ENCODE measurements at regions not wholly inside any gene's neighbourhood (a gene's known extent, or its start where the extent isn't known, plus 50 kb on each side); places are given as distances from the start of the nearest gene placed in this dataset.
"Not testable (repeated sequence)": the region's sequence is repeated elsewhere in the genome, so short reads cannot be mapped to it uniquely, and the experiment has no call there.

DNA sequence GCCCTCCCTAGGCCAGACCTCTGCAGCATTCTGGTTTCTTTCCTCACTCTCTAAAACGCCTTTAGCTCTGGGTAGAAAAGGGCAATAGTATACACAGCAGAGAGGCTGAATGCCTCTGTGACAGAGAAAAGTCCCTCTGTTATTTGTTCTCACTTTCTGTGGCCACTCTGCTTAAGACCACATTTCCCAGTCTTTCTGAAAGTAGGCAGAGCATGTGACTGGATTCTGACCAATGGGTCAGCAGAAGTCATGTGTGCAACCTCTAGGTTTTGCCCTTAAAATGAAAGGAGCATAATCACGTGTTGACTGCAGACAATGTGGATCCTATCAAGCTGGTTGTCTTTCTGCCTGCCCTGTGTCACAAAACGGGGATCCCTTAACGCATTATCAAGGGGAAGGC lies 79.7 kb upstream of the MARK1 start:
- Histone ChIP-seq H3K9me3 (peaks cover 0 to 8% (median 0%) of the 10 kb centered on the region in 4 donors), H3K27ac (no peak overlapping the region), H3K36me3 (no peaks in the 10 kb centered on the region), H3K4me1 (no peaks in the 10 kb centered on the region), H3K27me3 (no peaks in the 10 kb centered on the region), H3K4me3 (no peak overlapping the region)
- TF ChIP-seq EP300 (IDR thresholded peaks at IDR 0.05) = no peak
- no peak for TF ChIP-seq POLR2AphosphoS5 (IDR thresholded peaks at IDR 0.05)
- TF ChIP-seq, protein P1, sequence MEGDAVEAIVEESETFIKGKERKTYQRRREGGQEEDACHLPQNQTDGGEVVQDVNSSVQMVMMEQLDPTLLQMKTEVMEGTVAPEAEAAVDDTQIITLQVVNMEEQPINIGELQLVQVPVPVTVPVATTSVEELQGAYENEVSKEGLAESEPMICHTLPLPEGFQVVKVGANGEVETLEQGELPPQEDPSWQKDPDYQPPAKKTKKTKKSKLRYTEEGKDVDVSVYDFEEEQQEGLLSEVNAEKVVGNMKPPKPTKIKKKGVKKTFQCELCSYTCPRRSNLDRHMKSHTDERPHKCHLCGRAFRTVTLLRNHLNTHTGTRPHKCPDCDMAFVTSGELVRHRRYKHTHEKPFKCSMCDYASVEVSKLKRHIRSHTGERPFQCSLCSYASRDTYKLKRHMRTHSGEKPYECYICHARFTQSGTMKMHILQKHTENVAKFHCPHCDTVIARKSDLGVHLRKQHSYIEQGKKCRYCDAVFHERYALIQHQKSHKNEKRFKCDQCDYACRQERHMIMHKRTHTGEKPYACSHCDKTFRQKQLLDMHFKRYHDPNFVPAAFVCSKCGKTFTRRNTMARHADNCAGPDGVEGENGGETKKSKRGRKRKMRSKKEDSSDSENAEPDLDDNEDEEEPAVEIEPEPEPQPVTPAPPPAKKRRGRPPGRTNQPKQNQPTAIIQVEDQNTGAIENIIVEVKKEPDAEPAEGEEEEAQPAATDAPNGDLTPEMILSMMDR (IDR thresholded peaks at IDR 0.05) = no peak
- TF ChIP-seq POLR2A (IDR thresholded peaks at IDR 0.05) = no peak
- 76 to 78% methylated on average over 4 of the region's 4 CpGs for WGBS, 2 donors
- ATAC-seq (ENCODE audit: low FRiP score in 2 of 2) (no peak), DNase-seq (no peak)

DNA sequence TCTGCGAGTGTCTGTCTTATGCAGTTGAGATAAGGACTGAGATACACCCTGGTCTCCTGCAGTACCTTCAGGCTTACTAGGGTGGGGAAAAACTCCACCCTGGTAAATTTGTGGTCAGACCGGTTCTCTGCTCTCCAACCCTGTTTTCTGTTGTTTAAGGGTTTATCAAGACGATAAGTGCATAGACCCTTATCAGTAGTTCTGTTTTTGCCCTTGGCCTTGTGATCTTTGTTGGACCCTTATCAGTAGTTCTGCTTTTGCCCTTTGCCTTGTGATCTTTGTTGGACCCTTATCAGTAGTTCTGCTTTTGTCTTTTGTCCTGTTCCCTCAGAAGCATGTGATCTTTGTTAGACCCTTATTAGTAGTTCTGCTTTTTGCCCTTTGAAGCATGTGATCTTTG lies 83.3 kb upstream of the MARK1 start:
- WGBS, 2 donors = 66 to 67% methylated on average over 3 of the region's 3 CpGs
- H3K4me1 ChIP-seq; H3K36me3 ChIP-seq; H3K27ac ChIP-seq; H3K4me3 ChIP-seq; H3K27me3 ChIP-seq; H3K9me3 ChIP-seq; ATAC-seq (ENCODE audit: low FRiP score in 2 of 2); DNase-seq: not testable (repeated sequence)

DNA sequence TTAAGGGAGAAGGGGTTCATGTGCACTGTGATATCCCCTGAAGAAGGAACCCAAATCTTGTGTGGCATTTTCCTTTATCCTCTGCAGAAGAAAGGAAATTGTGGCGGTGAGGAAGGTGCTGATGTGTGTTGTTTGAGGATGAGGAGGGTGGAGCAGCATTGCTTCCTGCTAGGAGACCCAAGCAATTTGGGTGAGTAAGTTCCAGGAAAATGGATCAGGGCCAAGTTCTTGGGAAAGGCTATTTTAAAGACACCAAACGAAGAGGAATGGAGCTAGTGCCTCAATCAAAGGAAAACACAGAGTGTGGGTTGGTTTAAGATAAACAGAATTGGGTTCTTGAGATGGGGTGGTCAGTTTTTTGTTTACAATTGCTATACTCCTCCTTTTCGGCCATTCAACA lies 86.7 kb upstream of the MARK1 start:
- Histone ChIP-seq H3K9me3 (peaks cover 0 to 8% (median 0%) of the 10 kb centered on the region in 4 donors), H3K4me1 (no peaks in the 10 kb centered on the region), H3K4me3 (no peak overlapping the region), H3K27me3 (no peaks in the 10 kb centered on the region), H3K36me3 (no peaks in the 10 kb centered on the region), H3K27ac (no peak overlapping the region)
- WGBS, 2 donors = 38 to 47% methylated on average over 3 of the region's 3 CpGs
- no peak for ATAC-seq (ENCODE audit: low FRiP score in 2 of 2)
- TF ChIP-seq POLR2A (IDR thresholded peaks at IDR 0.05) (no peak), EP300 (IDR thresholded peaks at IDR 0.05) (no peak), POLR2AphosphoS5 (IDR thresholded peaks at IDR 0.05) (no peak)
- TF ChIP-seq, protein P1 (IDR thresholded peaks at IDR 0.05) = no peak
- DNase-seq = no peak

DNA sequence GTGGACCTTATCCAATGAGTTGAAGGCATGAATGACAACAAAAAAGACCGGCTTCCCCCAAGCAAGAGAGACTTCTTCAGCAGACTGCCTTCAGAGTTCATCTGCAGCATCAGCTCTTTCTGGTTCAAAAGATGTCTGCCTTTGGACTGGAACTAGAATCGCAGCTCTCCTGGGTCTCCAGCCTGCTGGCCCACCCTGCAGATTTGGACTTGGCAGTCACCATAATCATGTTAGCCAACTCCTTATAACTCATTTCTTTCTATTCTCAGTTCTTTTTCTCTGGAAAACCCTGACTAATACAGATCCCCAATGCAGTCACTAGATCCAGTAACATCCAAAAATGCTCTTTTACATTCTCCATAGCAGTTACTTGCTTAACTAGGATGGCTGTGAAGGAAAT lies 89.2 kb upstream of the MARK1 start:
- TF ChIP-seq EP300 (IDR thresholded peaks at IDR 0.05) (no peak), POLR2A (IDR thresholded peaks at IDR 0.05) (no peak)
- Histone ChIP-seq H3K9me3 (no peaks in the 10 kb centered on the region), H3K4me3 (no peak overlapping the region), H3K36me3 (no peaks in the 10 kb centered on the region), H3K27ac (no peak overlapping the region), H3K4me1 (no peaks in the 10 kb centered on the region), H3K27me3 (no peaks in the 10 kb centered on the region)
- WGBS, 2 donors = 89 to 94% methylated on average over 2 of the region's 2 CpGs
- no peak for DNase-seq
- no peak for ATAC-seq (ENCODE audit: low FRiP score in 2 of 2)

DNA sequence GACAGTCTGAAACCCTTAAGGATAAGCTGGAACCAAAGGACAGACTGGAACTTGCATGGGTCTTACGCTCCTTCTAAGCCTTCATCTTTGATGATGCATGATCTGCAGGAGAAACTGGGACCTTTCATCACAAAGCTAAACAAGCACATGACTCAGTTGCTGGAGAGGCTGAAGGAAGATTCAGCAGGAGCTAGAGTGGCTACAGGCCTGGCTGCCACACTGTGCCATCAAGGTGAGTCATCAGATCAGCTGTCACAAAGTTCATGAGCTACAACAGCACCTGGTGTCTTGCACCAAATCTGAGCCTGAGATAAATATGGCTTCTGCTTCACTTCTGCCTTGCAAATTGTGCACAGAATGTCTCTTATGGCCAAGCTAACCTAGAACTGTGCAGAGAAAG lies 95.5 kb upstream of the MARK1 start:
- Histone ChIP-seq H3K27ac (no peak overlapping the region), H3K9me3 (no peaks in the 10 kb centered on the region), H3K4me3 (no peak overlapping the region), H3K4me1 (no peaks in the 10 kb centered on the region), H3K36me3 (no peaks in the 10 kb centered on the region), H3K27me3 (no peaks in the 10 kb centered on the region)
- ATAC-seq (ENCODE audit: low FRiP score in 2 of 2) (no peak), DNase-seq (no peak)
- no peak for TF ChIP-seq POLR2A (IDR thresholded peaks at IDR 0.05)
- WGBS, 2 donors = 87 to 93% methylated on average over 1 of the region's 1 CpG

DNA sequence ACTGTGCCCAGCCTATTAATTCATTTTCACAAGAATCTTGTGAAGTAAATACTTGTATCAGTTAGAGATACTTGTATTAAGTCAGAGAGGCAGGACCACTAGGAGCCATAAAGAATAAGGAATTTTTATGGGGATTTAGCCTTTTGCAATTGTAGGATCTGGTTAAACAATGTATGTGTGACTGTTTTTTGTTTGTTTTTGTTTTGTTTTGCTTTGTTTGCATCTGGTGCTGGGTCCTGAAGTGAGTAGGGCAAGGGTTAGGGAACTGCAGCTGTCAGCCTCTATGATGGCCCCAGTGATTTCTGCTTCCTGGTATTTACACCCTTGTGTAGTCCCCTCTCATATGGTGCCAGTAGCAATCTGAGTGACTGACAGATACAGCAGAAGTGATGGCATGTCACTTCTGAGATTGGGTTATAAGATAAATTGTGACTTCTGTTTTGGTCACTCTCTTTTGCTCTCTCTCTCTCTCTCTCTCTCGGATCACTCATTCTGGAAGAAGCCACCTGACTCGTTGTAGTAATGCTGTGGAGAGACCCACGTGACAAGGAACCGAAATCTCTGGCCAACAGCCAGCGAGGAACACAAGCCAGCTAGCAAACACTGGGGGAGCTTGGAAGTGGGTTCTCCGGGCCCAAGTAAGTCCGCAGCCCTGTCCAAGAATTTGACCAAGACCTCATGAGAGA lies 96.2 kb upstream of the MARK1 start:
- H3K9me3 ChIP-seq = no peaks in the 10 kb centered on the region
- no peaks in the 10 kb centered on the region for H3K4me1 ChIP-seq
- ATAC-seq (ENCODE audit: low FRiP score in 2 of 2) (no peak), DNase-seq (no peak)
- TF ChIP-seq, protein P1 (IDR thresholded peaks at IDR 0.05) = no peak
- TF ChIP-seq POLR2AphosphoS5 (IDR thresholded peaks at IDR 0.05) (no peak), POLR2A (IDR thresholded peaks at IDR 0.05) (no peak), EP300 (IDR thresholded peaks at IDR 0.05) (no peak)
- H3K27me3 ChIP-seq = no peaks in the 10 kb centered on the region
- no peak overlapping the region for H3K27ac ChIP-seq
- WGBS, 2 donors = 41 to 43% methylated on average over 7 of the region's 7 CpGs
- no peaks in the 10 kb centered on the region for H3K36me3 ChIP-seq
- no peak overlapping the region for H3K4me3 ChIP-seq

Measured in upper lobe of left lung (tissue), 6 donors.